ENCODE measurements at regions not wholly inside any gene's neighbourhood (a gene's known extent, or its start where the extent isn't known, plus 50 kb on each side); places are given as distances from the start of the nearest gene placed in this dataset.

- TF ChIP-seq, protein P1, sequence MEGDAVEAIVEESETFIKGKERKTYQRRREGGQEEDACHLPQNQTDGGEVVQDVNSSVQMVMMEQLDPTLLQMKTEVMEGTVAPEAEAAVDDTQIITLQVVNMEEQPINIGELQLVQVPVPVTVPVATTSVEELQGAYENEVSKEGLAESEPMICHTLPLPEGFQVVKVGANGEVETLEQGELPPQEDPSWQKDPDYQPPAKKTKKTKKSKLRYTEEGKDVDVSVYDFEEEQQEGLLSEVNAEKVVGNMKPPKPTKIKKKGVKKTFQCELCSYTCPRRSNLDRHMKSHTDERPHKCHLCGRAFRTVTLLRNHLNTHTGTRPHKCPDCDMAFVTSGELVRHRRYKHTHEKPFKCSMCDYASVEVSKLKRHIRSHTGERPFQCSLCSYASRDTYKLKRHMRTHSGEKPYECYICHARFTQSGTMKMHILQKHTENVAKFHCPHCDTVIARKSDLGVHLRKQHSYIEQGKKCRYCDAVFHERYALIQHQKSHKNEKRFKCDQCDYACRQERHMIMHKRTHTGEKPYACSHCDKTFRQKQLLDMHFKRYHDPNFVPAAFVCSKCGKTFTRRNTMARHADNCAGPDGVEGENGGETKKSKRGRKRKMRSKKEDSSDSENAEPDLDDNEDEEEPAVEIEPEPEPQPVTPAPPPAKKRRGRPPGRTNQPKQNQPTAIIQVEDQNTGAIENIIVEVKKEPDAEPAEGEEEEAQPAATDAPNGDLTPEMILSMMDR (IDR thresholded peaks at IDR 0.05; ENCODE audit: low read depth, low read length, poor library complexity, severe bottlenecking), result no peak
- no peak for TF ChIP-seq EZH2phosphoT487 (IDR thresholded peaks at IDR 0.05; ENCODE audit: borderline replicate concordance, low read length)
Measured at GRCh38 chr3:112735926-112736325, 95.0 kb upstream of the CCDC80 start.
